GM19324 (cell line): ENCODE measurements at regions not wholly inside any gene's neighbourhood (a gene's known extent, or its start where the extent isn't known, plus 50 kb on each side); places are given as distances from the start of the nearest gene placed in this dataset.
A peak's percentile ranks its signal among the peaks of the same experiment; 100 is the strongest.

Experiments used
- ATAC-seq: cut with Tn5 transposase; IDR thresholded peaks from one replicate; pipeline ENCODE4 v1.9.1; 2021; ENCODE audit warnings: mild to moderate bottlenecking, moderate library complexity; ENCODE audit not compliant: unreplicated experiment, low FRiP score

- ATAC-seq: no peak
Observed at GRCh38 chr1:98051065-98051675, 130.3 kb upstream of the DPYD start.

- no peak for ATAC-seq
Observed at GRCh38 chr1:98049370-98050135, 128.7 kb upstream of the DPYD start.

DNA sequence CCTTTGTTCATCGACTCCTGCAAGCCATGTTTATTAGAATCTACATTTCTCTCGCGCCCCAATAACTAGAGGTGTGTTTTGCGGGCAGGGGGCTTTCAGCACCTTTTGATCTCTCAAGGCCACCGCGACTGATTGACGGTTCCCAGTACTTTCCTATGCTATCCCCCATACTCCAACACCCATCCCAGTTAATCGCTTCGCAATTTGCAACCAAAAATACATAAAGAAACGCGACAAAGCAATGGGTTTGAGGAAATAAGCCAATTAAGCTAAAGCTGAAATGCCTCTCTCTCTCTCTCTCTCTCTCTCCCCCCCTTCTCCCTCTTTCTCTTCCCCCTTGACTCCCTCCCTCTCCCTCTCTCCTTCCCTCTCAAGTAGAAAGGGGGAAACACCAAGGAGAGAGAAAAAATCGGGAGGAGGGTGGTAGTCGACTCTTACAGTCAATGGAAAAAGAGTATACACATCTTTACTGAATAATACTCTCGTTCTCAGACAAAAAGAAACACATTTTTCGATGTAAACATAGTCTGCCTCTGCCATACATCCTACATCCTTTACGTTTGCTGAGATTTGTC is 128.0 kb upstream of the DPYD start:
- no peak for ATAC-seq

DNA sequence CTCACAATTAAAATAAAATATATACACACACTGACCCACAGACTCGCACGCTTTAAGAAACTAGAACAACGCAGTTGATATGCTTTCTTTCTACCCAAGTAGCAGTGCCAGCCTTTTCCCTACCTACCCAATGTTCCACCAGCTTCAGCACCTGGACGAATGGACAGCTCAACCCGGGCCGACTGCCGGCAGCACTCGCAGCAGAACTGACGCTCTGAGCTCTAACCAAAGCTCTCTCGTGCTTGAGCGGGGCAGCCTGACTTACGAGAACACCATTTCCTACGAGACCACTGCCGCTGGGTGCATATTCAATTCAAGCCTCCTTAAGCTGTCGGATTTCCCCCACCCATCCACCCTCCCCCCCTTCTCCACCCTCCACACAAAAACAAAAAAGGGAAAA is 127.4 kb upstream of the DPYD start:
- peak; percentile 85 for ATAC-seq

GRCh38 chr1:98047171-98047570 is 126.3 kb upstream of the DPYD start:
- no peak for ATAC-seq

DNA sequence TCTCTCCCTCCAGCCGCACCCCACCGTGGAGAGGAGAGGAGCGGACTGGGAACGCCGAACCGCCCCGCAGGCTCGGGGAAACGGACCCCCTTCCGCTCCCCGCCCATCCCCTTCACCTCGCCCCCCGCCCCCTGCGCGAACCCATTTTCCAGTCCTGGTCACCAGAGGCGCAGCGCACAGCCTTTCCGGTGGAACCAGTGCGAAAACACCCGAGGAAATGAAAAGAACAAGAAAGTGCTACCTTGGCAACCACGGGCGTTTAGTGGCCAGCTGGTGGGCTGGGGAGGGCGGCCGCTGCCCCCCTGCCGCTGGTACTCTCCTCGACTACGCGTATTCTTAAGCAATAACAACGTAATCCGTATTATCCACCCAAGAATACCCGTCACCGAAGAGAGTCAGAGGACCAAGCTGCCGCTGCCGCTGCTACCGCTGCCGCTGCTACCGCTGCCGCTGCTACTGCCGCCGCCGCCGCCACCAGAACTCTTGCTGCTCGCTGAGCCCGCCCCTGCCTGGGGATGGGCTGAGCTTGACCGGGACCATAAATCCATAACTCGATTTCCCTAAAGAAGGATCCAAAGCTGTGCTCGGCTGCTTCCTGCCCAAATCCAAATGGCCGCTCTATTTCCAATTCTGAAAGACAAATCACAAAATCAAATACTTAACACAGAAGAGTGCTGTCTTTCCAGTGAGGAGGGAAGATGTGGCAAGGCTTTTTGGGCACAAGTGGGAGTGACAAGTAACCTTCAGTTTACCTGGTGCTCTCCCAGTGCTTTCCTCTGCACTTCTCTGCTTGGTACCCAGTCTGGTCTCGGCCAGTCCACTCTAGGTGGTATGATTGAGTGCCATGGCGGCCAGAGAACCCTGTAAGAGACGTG is 125.2 kb upstream of the DPYD start:
- ATAC-seq: no peak

DNA sequence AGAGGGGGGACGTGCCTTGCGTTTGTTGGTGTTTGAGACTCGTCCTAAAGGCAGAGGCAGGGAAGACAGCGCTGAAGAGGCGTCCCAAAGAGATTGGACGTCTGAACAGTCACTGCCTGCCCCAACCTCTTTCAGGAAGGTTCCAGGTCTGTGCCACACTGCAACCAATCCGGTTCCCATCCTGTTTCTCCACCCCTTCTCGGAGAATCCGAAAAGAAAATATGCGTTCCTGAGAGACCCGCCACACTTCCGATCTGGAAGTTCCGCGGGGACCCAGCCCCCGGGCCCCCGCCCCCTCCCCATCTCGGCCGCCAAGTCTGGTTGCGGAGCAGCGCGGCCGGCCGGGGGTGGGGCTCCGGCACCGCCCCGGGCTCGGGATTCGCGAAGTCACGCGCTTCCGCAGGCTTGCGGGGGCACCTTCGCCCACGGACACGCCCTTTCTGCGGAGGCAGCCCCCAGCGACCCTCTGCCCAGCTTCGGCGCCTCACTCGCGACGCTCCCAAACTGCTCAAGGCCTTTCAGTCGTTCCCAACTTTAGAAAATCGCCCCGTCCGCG is 124.5 kb upstream of the DPYD start:
- ATAC-seq: no peak

GRCh38 chr1:98044766-98045165 is 123.9 kb upstream of the DPYD start:
- ATAC-seq: no peak

GRCh38 chr1:98044071-98044697 is 123.3 kb upstream of the DPYD start:
- no peak for ATAC-seq

DNA sequence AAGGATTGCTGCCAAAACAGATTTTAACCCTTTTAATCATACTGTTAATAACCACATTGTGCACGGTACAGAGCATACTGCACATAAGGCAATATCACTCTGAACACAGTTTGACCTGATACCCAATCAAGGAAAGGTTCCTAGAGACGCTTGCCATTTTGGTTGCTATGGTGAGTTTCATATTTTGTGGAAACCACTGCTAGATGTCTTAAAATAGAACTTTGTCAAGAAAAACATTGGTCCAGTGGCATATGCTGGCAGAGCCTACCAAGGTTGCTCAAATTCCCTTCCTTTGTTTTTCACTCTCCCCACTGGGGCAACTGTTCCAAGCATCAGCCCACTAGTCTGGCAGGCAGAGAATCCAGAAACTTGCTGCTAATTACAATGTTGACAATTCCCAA is 114.8 kb upstream of the DPYD start:
- no peak for ATAC-seq

- ATAC-seq: no peak
Observed at GRCh38 chr1:98034505-98034904, 113.7 kb upstream of the DPYD start.

DNA sequence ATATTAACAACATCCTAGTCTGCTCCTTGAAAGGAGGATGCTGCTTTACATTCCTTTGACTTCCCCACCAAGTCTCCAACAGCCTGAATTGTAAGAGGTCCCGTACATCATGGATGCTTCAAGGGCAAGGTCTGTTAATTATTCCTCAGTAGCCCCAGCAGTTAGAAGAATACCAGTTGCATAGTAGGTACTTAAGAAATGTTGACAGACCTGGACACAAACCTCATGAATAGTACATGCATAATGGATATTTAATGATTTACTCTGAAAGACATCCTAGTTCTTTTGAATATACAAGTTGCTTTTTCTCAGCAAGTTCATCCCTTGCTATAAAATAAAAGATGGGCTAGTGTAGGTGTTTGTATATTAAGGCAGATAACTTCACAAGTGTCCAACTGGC is 112.1 kb upstream of the DPYD start:
- ATAC-seq: no peak

- no peak for ATAC-seq
Observed at GRCh38 chr1:98030976-98031375, 110.1 kb upstream of the DPYD start.

DNA sequence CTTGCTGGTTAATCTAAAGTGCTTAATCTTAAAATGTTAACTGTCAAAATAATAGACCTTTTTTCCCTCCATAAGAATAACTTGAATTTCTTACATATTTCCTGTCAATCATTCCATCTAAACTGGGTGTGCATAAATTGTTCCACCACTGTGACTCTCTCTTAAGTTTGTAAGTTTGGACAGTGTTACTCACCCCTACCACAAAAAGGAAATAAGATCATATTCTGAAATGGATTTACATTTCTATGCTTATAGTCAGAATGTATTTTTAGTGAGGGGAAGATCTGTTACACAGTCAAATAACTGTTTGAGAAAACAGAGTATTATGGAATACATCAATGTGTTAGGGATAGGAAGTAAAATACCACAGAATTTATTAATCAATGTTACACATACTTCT is 109.6 kb upstream of the DPYD start:
- no peak for ATAC-seq

GRCh38 chr1:98028800-98029199 is 108.0 kb upstream of the DPYD start:
- ATAC-seq: no peak

GRCh38 chr1:98027103-98027705 is 106.4 kb upstream of the DPYD start:
- no peak for ATAC-seq

GRCh38 chr1:98025858-98026257 is 105.0 kb upstream of the DPYD start:
- no peak for ATAC-seq

GRCh38 chr1:98021126-98021525 is 100.3 kb upstream of the DPYD start:
- ATAC-seq: no peak

GRCh38 chr1:98019747-98020146 is 98.9 kb upstream of the DPYD start:
- no peak for ATAC-seq

DNA sequence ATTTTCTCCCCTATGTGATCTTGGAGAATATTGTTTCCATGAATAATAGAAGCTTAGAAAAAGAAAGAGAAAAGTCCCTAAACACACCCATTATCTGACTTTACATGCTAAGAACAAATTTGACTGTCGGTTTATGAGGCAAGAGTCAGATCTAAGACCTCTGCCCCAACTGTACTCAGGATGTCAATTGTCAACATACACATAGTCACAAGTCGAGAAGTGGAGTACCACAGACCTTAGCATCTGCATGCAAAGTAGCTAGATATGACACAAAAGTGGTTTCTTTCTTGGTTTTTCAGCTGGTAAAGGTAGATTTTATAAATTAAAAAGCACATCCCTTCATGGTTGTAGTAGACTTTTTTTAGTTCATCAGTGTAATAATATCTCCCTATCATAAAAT is 97.2 kb upstream of the DPYD start:
- ATAC-seq: no peak
